Mesothelial cell of epicardium (in vitro differentiated cells): ENCODE measurements at regions not wholly inside any gene's neighbourhood (a gene's known extent, or its start where the extent isn't known, plus 50 kb on each side); places are given as distances from the start of the nearest gene placed in this dataset.

Experiments used
- DNase-seq, 2 experiments: peaks; one replicate each; pipeline ENCODE4 v3.0.0; 2021; ENCODE audit warnings: low spot score in 2 of 2; ENCODE audit not compliant: unreplicated experiment in 2 of 2
- H3K27ac Mint-ChIP-seq: 2 replicates; pipeline ENCODE4 v1.8.0; 2021; ENCODE audit warnings: mixed read lengths
- H3K27me3 Mint-ChIP-seq: 2 replicates; pipeline ENCODE4 v1.8.0; 2021; ENCODE audit warnings: low read depth, mixed read lengths
- H3K36me3 Mint-ChIP-seq: 2 replicates; pipeline ENCODE4 v1.8.0; 2021; ENCODE audit warnings: mixed read lengths
- H3K4me1 Mint-ChIP-seq: 2 replicates; pipeline ENCODE4 v1.8.0; 2021; ENCODE audit warnings: mixed read lengths
- H3K4me3 Mint-ChIP-seq: 2 replicates; pipeline ENCODE4 v1.8.0; 2021; ENCODE audit warnings: mild to moderate bottlenecking, moderate library complexity, mixed read lengths
- H3K9me3 Mint-ChIP-seq: 2 replicates; pipeline ENCODE4 v1.8.0; 2021; ENCODE audit warnings: mixed read lengths
- CTCF ChIP-seq: fragments of 200-600 bp; sonication (generic); IDR thresholded peaks from one replicate; pipeline ENCODE4 v1.5.0; 2021; ENCODE audit warnings: antibody characterized with exemption; ENCODE audit not compliant: unreplicated experiment

- H3K36me3 Mint-ChIP-seq: no peaks in the 10 kb centered on the region
- no peak overlapping the region for H3K4me3 Mint-ChIP-seq
- H3K9me3 Mint-ChIP-seq: peaks cover 24% of the 10 kb centered on the region
- no peaks in the 10 kb centered on the region for H3K27me3 Mint-ChIP-seq
- TF ChIP-seq CTCF: no peak
- no peaks in the 10 kb centered on the region for H3K4me1 Mint-ChIP-seq
- DNase-seq: no peak
- H3K27ac Mint-ChIP-seq: no peak overlapping the region
These were observed 62.6 kb upstream of the TSPAN5 start for GRCh38 chr4:98720871-98721480.

GRCh38 chr4:98716796-98717195, 58.4 kb upstream of the TSPAN5 start:
- Mint-ChIP-seq H3K4me1 (no peaks in the 10 kb centered on the region), H3K4me3 (no peak overlapping the region)
- TF ChIP-seq CTCF: no peak

GRCh38 chr4:98712607-98713006, 54.2 kb upstream of the TSPAN5 start:
- H3K36me3 Mint-ChIP-seq: no peaks in the 10 kb centered on the region
- no peak overlapping the region for H3K4me3 Mint-ChIP-seq
- no peaks in the 10 kb centered on the region for H3K27me3 Mint-ChIP-seq
- DNase-seq: no peak
- H3K27ac Mint-ChIP-seq: no peak overlapping the region
- no peak for TF ChIP-seq CTCF
- peaks cover 3% of the 10 kb centered on the region for H3K4me1 Mint-ChIP-seq
- H3K9me3 Mint-ChIP-seq: peaks cover 15% of the 10 kb centered on the region

More at GRCh38 chr4:98716796-98717195, 58.4 kb upstream of the TSPAN5 start:
- H3K36me3 Mint-ChIP-seq: no peaks in the 10 kb centered on the region
- no peak for DNase-seq
- H3K9me3 Mint-ChIP-seq: peaks cover 4% of the 10 kb centered on the region
- no peak overlapping the region for H3K27ac Mint-ChIP-seq
- H3K27me3 Mint-ChIP-seq: no peaks in the 10 kb centered on the region

- Mint-ChIP-seq H3K27ac (no peak overlapping the region), H3K4me3 (no peak overlapping the region), H3K27me3 (no peaks in the 10 kb centered on the region), H3K9me3 (peaks cover 20% of the 10 kb centered on the region), H3K4me1 (peaks cover 3% of the 10 kb centered on the region), H3K36me3 (no peaks in the 10 kb centered on the region)
- DNase-seq: no peak
- TF ChIP-seq CTCF: no peak
These were observed 53.1 kb upstream of the TSPAN5 start for GRCh38 chr4:98711526-98711925.

GRCh38 chr4:98710831-98711230, 52.4 kb upstream of the TSPAN5 start:
- H3K36me3 Mint-ChIP-seq: no peaks in the 10 kb centered on the region

More at GRCh38 chr4:98710831-98711230, 52.4 kb upstream of the TSPAN5 start:
- no peaks in the 10 kb centered on the region for H3K27me3 Mint-ChIP-seq
- no peak for DNase-seq
- TF ChIP-seq CTCF: no peak
- H3K4me3 Mint-ChIP-seq: no peak overlapping the region
- peaks cover 3% of the 10 kb centered on the region for H3K4me1 Mint-ChIP-seq
- H3K27ac Mint-ChIP-seq: no peak overlapping the region
- H3K9me3 Mint-ChIP-seq: peaks cover 27% of the 10 kb centered on the region
